HCT116 (cell line): ENCODE measurements at regions not wholly inside any gene's neighbourhood (a gene's known extent, or its start where the extent isn't known, plus 50 kb on each side); places are given as distances from the start of the nearest gene placed in this dataset.

Experiments used
- ATAC-seq: fragments of 200-7000 bp; cut with Tn5 transposase; 2 replicates; pipeline ENCODE4 v1.9.1; 2020; ENCODE audit warnings: mild to moderate bottlenecking, moderate library complexity
- BruUV-seq: library from RNA; stranded (reverse); fragments of 400-500 nt; replicated peaks from 2 replicates; lab custom pipeline; 2021; lab: Mats Ljungman, UMichigan
- CTCF ChIA-PET: fragments of 300-600 bp; sonication (Branson Sonifier 250); formaldehyde crosslinking; loops from one replicate; lab custom pipeline; 2021; ENCODE audit warnings: antibody characterized with exemption; lab: Charles Lee
- POLR2A ChIA-PET: fragments of 300-600, 350-600 bp; sonication (Branson Sonifier 250); formaldehyde crosslinking; loops from one replicate; lab custom pipeline; 2021; ENCODE audit warnings: antibody characterized with exemption; lab: Charles Lee
- RAD21 ChIA-PET, 2 experiments: fragments of 300-600 bp; sonication (Branson Sonifier 250); formaldehyde crosslinking; loops; one replicate each; lab custom pipeline; 2023; ENCODE audit warnings: low total read pairs in 2 of 2; ENCODE audit not compliant: uncharacterized antibody in 2 of 2, unreplicated experiment in 2 of 2, low non-redundant PET in 1 of 2; lab: Charles Lee
- DNase-seq: peaks from one replicate; pipeline ENCODE4 v3.0.0-alpha.2; 2010; ENCODE audit warnings: low read depth, low spot score
- H2AFZ ChIP-seq: fragments of 200-600 bp; shearing (Covaris generic), sonication (generic); 2 replicates; pipeline ENCODE4 v1.6.1; 2017; ENCODE audit warnings: low read depth, mixed run types, mixed read lengths, antibody characterized with exemption, low read length; ENCODE audit not compliant: poor library complexity, severe bottlenecking
- H3K27ac ChIP-seq: 2 replicates; pipeline ENCODE4 v1.5.1; 2012; ENCODE audit warnings: low read depth, low read length
- H3K27me3 ChIP-seq: fragments of 200-600 bp; sonication (generic); 2 replicates; pipeline ENCODE4 v1.6.1; 2016; ENCODE audit warnings: mixed run types, low read length, mixed read lengths; ENCODE audit not compliant: insufficient read depth
- H3K36me3 ChIP-seq, 2 experiments: fragments of 200-500 bp in 1 of 2; fragments of 200-600 bp in 1 of 2; sonication (Bioruptor generic) in 1 of 2; sonication (generic) in 1 of 2; 2 replicates each; pipeline versions ENCODE4 v1.5.1 to v1.6.1; 2014 to 2016; ENCODE audit warnings: low read length in 2 of 2, inconsistent platforms in 1 of 2, mixed read lengths in 1 of 2, mixed run types in 1 of 2; ENCODE audit not compliant: insufficient read depth in 2 of 2, control insufficient read depth in 1 of 2
- H3K4me1 ChIP-seq, 2 experiments: fragments of 200-600 bp in 1 of 2; sonication (generic) in 1 of 2; 2 replicates each; pipeline versions ENCODE4 v1.5.1 to v1.6.1; 2012 to 2017; ENCODE audit warnings: low read length in 2 of 2, inconsistent platforms in 1 of 2, mild to moderate bottlenecking in 1 of 2, mixed read lengths in 1 of 2, mixed run types in 1 of 2, moderate library complexity in 1 of 2; ENCODE audit not compliant: insufficient read depth in 2 of 2, control insufficient read depth in 1 of 2
- H3K4me2 ChIP-seq: fragments of 200-600 bp; sonication (generic); 2 replicates; pipeline ENCODE4 v1.6.1; 2017; ENCODE audit warnings: mixed run types, low read length, mixed read lengths
- H3K4me3 ChIP-seq, 2 experiments: fragments of 200-600 bp in 1 of 2; sonication (generic) in 1 of 2; replicated peaks in 1 of 2; 2 replicates each; pipeline ENCODE4 v1.5.1; 2011 to 2016; ENCODE audit warnings: low read length in 2 of 2, control low read depth in 1 of 2, low read depth in 1 of 2, mild to moderate bottlenecking in 1 of 2, mixed read lengths in 1 of 2, mixed run types in 1 of 2
- H3K79me2 ChIP-seq: fragments of 200-600 bp; sonication (generic); 2 replicates; pipeline ENCODE4 v1.6.1; 2017; ENCODE audit warnings: mild to moderate bottlenecking, mixed run types, low read length, moderate library complexity, mixed read lengths; ENCODE audit not compliant: insufficient read depth
- H3K9ac ChIP-seq: fragments of 200-600 bp; sonication (generic); 2 replicates; pipeline ENCODE4 v1.6.1; 2016; ENCODE audit warnings: low read length, mixed read lengths
- H3K9me2 ChIP-seq: fragments of 200-600 bp; sonication (generic), shearing (Covaris generic); 2 replicates; pipeline ENCODE4 v1.6.1; 2017; ENCODE audit warnings: mixed run types, mild to moderate bottlenecking, moderate library complexity; ENCODE audit not compliant: insufficient read depth
- H3K9me3 ChIP-seq, 2 experiments: fragments of 200-500 bp in 1 of 2; fragments of 200-600 bp in 1 of 2; sonication (Bioruptor generic) in 1 of 2; sonication (generic) in 1 of 2; 2 replicates each; pipeline ENCODE4 v1.6.1; 2014 to 2017; ENCODE audit warnings: low read length in 2 of 2, mixed read lengths in 2 of 2, inconsistent platforms in 1 of 2, low read depth in 1 of 2, mild to moderate bottlenecking in 1 of 2, mixed run types in 1 of 2, moderate library complexity in 1 of 2; ENCODE audit not compliant: control insufficient read depth in 1 of 2, insufficient read depth in 1 of 2
- H4K20me1 ChIP-seq: fragments of 200-600 bp; sonication (generic), shearing (Covaris generic); 2 replicates; pipeline ENCODE4 v1.6.1; 2017; ENCODE audit warnings: mixed run types, mild to moderate bottlenecking, moderate library complexity; ENCODE audit not compliant: insufficient read depth
- ATF3 ChIP-seq: IDR thresholded peaks from 2 replicates; pipeline ENCODE4 v1.6.1; 2012
- CBX3 ChIP-seq: IDR thresholded peaks from 2 replicates; pipeline ENCODE4 v1.6.1; 2012; ENCODE audit warnings: low read depth
- CEBPB ChIP-seq: IDR thresholded peaks from 2 replicates; pipeline ENCODE4 v1.6.1; 2012; ENCODE audit warnings: low read depth
- CTCF ChIP-seq, 3 experiments: fragments of 200-600 bp in 1 of 3; sonication (generic) in 1 of 3; IDR thresholded peaks in 2 of 3; conservative IDR thresholded peaks in 1 of 3; 2 replicates each; pipeline ENCODE4 v1.5.1; 2012 to 2017; ENCODE audit warnings: low read depth in 2 of 3, low read length in 2 of 3, antibody characterized with exemption in 1 of 3, borderline replicate concordance in 1 of 3, control low read depth in 1 of 3, mild to moderate bottlenecking in 1 of 3, mixed read lengths in 1 of 3, mixed run types in 1 of 3, moderate library complexity in 1 of 3; ENCODE audit not compliant: insufficient read depth in 1 of 3
- EZH2 ChIP-seq: fragments of 200-600 bp; sonication (generic); IDR thresholded peaks from 2 replicates; pipeline ENCODE4 v1.6.1; 2017; ENCODE audit warnings: antibody characterized with exemption, mixed run types
- EZH2phosphoT487 ChIP-seq: fragments of 200-600 bp; IDR thresholded peaks from 2 replicates; pipeline ENCODE4 v1.6.1; 2018; ENCODE audit warnings: antibody characterized with exemption, borderline replicate concordance
- JUND ChIP-seq: IDR thresholded peaks from 2 replicates; pipeline ENCODE4 v1.6.1; 2012
- POLR2A ChIP-seq: IDR thresholded peaks from 2 replicates; pipeline ENCODE4 v1.7.0; 2011; ENCODE audit warnings: borderline replicate concordance; ENCODE audit not compliant: insufficient read depth, insufficient read length; ENCODE audit errors: extremely low read depth
- RAD21 ChIP-seq: IDR thresholded peaks from 2 replicates; pipeline ENCODE4 v1.6.1; 2012; ENCODE audit warnings: low read depth, mild to moderate bottlenecking
- SIN3A ChIP-seq: IDR thresholded peaks from 2 replicates; pipeline ENCODE4 v1.6.1; 2012; ENCODE audit warnings: low read depth
- SP1 ChIP-seq: IDR thresholded peaks from 2 replicates; pipeline ENCODE4 v1.6.1; 2012; ENCODE audit warnings: low read depth
- SRF ChIP-seq: IDR thresholded peaks from 2 replicates; pipeline ENCODE4 v1.6.1; 2012; ENCODE audit warnings: low read depth
- TCF7L2 ChIP-seq: IDR thresholded peaks from 2 replicates; pipeline ENCODE4 v1.7.0; 2011; ENCODE audit warnings: borderline replicate concordance, inconsistent platforms; ENCODE audit not compliant: insufficient read depth, insufficient read length; ENCODE audit errors: extremely low read depth
- intact Hi-C: fragments of 100-400 bp; cut with micrococcal nuclease; formaldehyde crosslinking; loops from 2 replicates; pipeline ENCODE4 v1.10.0; 2022

GRCh38 chr15:47870300-47870955 lies 153.1 kb downstream of the SEMA6D start:
- no peak for TF ChIP-seq EZH2phosphoT487
- TF ChIP-seq SRF = no peak
- TF ChIP-seq EZH2 = no peak
- no peak for TF ChIP-seq JUND
- no peak for TF ChIP-seq ATF3
- no peak for TF ChIP-seq SP1
- no peak for TF ChIP-seq POLR2A
- no peak for TF ChIP-seq SIN3A
- TF ChIP-seq RAD21 = no peak
- no peak for TF ChIP-seq TCF7L2
- TF ChIP-seq CTCF (IDR thresholded peaks at IDR 0.05 in 2 of 3, conservative IDR thresholded peaks at IDR 0.05 in 1 of 3; ENCODE audit: borderline replicate concordance in 1 of 3, insufficient read depth in 1 of 3, low read depth in 2 of 3, low read length in 2 of 3) = no peak
- no peak for TF ChIP-seq CBX3
- no peak for TF ChIP-seq CEBPB
- no peak for DNase-seq
- Histone ChIP-seq H4K20me1 (no peaks in the 10 kb centered on the region), H3K4me3 (no peak overlapping the region), H2AFZ (no peak overlapping the region), H3K27ac (no peak overlapping the region), H3K79me2 (no peaks in the 10 kb centered on the region), H3K27me3 (no peaks in the 10 kb centered on the region), H3K4me1 (no peaks in the 10 kb centered on the region), H3K9me2 (no peaks in the 10 kb centered on the region), H3K9me3 (peaks cover 7 to 41% of the 10 kb centered on the region in 2 experiments; a peak in 2 of 4 replicates), H3K36me3 (no peaks in the 10 kb centered on the region), H3K9ac (no peak overlapping the region), H3K4me2 (no peak overlapping the region)
- ChIA-PET CTCF (no interaction called here), POLR2A (no interaction called here), RAD21 (no interaction called here)
- ATAC-seq = no peak
- intact Hi-C loops = no loop called here
- BruUV-seq = no TSS peak
